ENCODE measurements at regions not wholly inside any gene's neighbourhood (a gene's known extent, or its start where the extent isn't known, plus 50 kb on each side); places are given as distances from the start of the nearest gene placed in this dataset.

GRCh38 chr14:45742187-45742586 lies 489.2 kb upstream of the MIS18BP1 start:
- ATAC-seq: no peak
- TF ChIP-seq CREB5 (CRISPR knock-in tag; IDR thresholded peaks at IDR 0.05; ENCODE audit: low read depth) (no peak), GLIS3 (CRISPR knock-in tag; IDR thresholded peaks at IDR 0.05) (no peak), ZNF70 (CRISPR knock-in tag; IDR thresholded peaks at IDR 0.05) (no peak), TOX (CRISPR knock-in tag; IDR thresholded peaks at IDR 0.05; ENCODE audit: borderline replicate concordance) (no peak), ISL1 (CRISPR knock-in tag; IDR thresholded peaks at IDR 0.05) (no peak), BACH2 (CRISPR knock-in tag; IDR thresholded peaks at IDR 0.05; ENCODE audit: borderline replicate concordance) (no peak), ZNF565 (CRISPR knock-in tag; conservative IDR thresholded peaks at IDR 0.05; ENCODE audit: low read depth) (no peak), ZC3H10 (CRISPR knock-in tag; IDR thresholded peaks at IDR 0.05) (no peak), PPARA (CRISPR knock-in tag; IDR thresholded peaks at IDR 0.05; ENCODE audit: borderline replicate concordance) (no peak), ZFP3 (CRISPR knock-in tag; IDR thresholded peaks at IDR 0.05) (no peak)

GRCh38 chr14:45728434-45729225 lies 475.6 kb upstream of the MIS18BP1 start:
- TF ChIP-seq OSR1 (CRISPR knock-in tag; IDR thresholded peaks at IDR 0.05) (no peak), GLIS3 (CRISPR knock-in tag; IDR thresholded peaks at IDR 0.05) (no peak), ARNTL (CRISPR knock-in tag; IDR thresholded peaks at IDR 0.05; ENCODE audit: borderline replicate concordance, low read depth) (no peak), POU6F1 (CRISPR knock-in tag; IDR thresholded peaks at IDR 0.05; ENCODE audit: borderline replicate concordance, low read depth) (no peak), CSRNP3 (CRISPR knock-in tag; IDR thresholded peaks at IDR 0.05) (no peak), TOX (CRISPR knock-in tag; IDR thresholded peaks at IDR 0.05; ENCODE audit: borderline replicate concordance) (no peak), ZFP30 (CRISPR knock-in tag; IDR thresholded peaks at IDR 0.05) (no peak)
- ATAC-seq: no peak

- TF ChIP-seq PATZ1 (CRISPR knock-in tag; IDR thresholded peaks at IDR 0.05; ENCODE audit: borderline replicate concordance) (no peak), CREB5 (CRISPR knock-in tag; IDR thresholded peaks at IDR 0.05; ENCODE audit: low read depth) (no peak), ZFP3 (CRISPR knock-in tag; IDR thresholded peaks at IDR 0.05) (no peak), PPARA (CRISPR knock-in tag; IDR thresholded peaks at IDR 0.05; ENCODE audit: borderline replicate concordance) (no peak), TSHZ2 (CRISPR knock-in tag; IDR thresholded peaks at IDR 0.05) (no peak), ZNF70 (CRISPR knock-in tag; IDR thresholded peaks at IDR 0.05) (no peak)
- no peak for ATAC-seq
These were observed 474.1 kb upstream of the MIS18BP1 start for GRCh38 chr14:45727133-45727532.
